NAMALWA (cell line): ENCODE measurements at regions not wholly inside any gene's neighbourhood (a gene's known extent, or its start where the extent isn't known, plus 50 kb on each side); places are given as distances from the start of the nearest gene placed in this dataset.

Experiments
- DNase-seq: peaks from one replicate; pipeline ENCODE4 v3.0.0-alpha.2; 2015; ENCODE audit warnings: low spot score

GRCh38 chr3:10555263-10555662, 49.9 kb upstream of the ATP2B2 start:
- DNase-seq: no peak

DNA sequence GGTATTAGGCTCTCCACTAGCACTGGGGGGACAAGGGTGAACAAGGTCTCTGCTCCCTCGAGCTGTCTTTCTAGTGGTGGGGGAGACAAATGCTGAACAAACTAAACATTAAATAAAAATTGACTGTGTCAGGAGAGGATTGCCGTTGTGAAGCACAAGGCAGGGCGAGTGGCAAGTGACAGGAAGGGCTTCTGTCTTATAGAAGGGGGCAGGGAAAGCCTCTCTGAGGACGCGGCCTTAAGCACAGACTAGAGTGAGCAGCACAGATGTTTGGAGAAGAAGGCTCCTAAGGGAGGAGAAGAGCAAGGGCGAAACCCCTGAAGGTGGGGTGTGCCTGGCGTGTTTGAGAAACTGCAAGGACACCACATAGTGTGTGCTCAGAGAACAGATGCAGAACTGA, 50.9 kb upstream of the ATP2B2 start:
- DNase-seq: no peak

- DNase-seq: no peak
Observed at GRCh38 chr3:10557250-10557649, 51.9 kb upstream of the ATP2B2 start.

GRCh38 chr3:10557781-10558373, 52.5 kb upstream of the ATP2B2 start:
- DNase-seq: no peak

GRCh38 chr3:10558736-10559135, 53.4 kb upstream of the ATP2B2 start:
- no peak for DNase-seq

GRCh38 chr3:10560060-10560861, 54.9 kb upstream of the ATP2B2 start:
- no peak for DNase-seq

GRCh38 chr3:10561162-10561945, 56.0 kb upstream of the ATP2B2 start:
- no peak for DNase-seq

DNA sequence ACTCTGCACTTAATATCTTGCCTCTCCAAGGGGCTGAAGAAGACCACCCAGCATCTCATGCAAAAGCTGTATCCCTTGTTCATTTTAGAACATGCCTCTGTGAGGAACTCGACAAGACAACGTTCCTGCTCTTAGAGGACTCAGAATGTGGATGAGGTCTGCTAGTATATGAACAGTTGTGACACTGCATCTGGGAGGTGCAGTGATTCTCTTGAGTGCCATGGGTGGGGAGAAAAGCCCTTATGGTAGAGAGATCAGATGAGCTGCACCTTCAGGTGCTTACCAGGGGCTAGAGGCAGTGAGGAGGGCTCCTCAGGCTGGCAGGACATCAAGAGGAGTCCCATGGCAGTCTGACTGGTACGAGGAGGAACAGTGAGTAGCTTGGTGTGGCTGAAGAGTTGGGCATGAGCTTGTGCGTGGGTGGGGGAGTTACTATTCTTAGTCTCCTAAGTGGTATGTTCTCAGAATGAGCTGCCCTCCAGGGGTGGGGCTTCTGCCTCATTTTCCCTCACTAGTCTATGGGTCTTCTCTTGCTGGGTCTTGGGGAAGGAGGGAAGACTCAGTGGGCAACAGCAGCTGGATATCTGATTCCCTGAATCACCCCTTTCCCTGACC, 56.7 kb upstream of the ATP2B2 start:
- DNase-seq: no peak

DNA sequence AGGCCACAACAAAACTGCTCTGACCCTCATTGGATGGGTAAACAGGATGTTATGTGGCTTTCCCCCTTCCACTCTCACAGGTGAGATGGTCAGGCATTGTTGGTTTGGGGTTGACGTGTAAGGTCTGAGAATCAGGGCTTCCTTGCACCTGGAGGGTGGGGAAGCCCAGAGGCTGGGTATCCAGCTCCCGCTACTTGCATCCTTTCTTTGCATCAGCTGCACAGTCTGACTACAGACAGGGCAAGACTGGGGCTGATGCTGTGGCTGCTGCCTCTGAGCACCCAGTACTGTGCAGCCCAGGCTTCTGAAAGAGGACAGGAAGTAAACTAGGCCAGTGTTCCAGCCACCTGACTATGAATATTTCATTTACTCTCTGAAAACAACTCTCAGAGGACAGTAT, 58.0 kb upstream of the ATP2B2 start:
- DNase-seq: no peak

- no peak for DNase-seq
Observed at GRCh38 chr3:10565814-10566213, 60.4 kb upstream of the ATP2B2 start.

DNA sequence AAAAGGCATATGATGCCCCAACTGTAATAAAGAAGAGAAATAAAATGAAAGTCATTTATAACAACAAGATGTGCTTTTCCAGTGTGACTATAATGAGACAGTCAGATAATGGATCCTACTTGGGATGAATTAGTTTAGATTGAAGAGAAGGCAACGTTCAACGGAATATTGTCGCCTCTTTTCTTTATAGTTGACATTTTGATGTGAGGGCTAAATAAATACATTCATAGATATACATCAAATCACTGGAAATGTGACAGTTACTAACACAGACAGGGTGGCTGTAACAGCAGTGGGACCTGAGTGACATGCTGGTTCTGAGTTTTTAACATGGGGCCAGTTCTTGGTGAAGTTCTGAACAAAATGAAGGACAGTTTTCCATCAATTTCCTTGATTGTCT, 61.1 kb upstream of the ATP2B2 start:
- DNase-seq: no peak

GRCh38 chr3:10568549-10568948, 63.2 kb upstream of the ATP2B2 start:
- no peak for DNase-seq

- DNase-seq: no peak
Observed at GRCh38 chr3:10570196-10570946, 65.0 kb upstream of the ATP2B2 start.

GRCh38 chr3:10574101-10574620, 68.8 kb upstream of the ATP2B2 start:
- DNase-seq: no peak

GRCh38 chr3:10575601-10576160, 70.3 kb upstream of the ATP2B2 start:
- no peak for DNase-seq

DNA sequence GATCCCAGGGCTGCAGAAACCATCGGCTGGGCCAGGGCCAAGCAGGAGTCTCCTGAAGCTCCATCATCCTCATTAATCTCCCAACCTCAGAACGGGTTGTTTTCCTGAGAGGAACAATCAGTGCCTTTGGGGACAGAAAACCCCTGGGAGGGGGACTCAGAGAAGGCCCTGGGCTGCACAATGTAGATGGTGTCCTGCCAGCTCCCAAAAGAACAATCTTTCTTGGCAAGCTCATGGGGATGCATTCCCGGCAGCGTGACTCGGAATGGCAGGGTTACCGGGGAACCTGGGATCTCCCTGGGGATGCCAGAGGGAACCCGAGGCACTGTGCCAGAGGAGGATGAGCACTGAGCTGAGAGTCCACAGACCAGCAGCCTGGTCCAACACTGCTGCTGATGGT, 72.1 kb upstream of the ATP2B2 start:
- DNase-seq: no peak

DNA sequence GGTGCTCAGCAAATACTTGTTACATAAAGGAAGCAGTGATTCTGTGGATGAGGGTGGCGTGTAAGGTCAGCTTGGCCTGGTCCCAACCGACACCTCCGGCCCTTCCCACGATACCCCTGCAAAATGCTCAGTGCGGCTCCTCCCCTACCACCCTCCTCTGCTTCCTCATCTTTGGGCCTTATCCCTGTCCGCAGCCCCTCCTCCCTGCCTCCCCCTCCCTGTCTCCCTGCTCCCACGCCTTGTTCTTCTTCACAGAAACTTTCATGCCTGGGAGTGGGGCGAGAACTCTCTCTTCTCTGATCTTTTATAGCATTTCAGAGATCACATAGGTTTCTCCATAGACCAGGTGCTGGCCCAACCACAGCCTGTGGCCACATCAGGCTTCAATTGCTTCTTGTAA, 75.0 kb upstream of the ATP2B2 start:
- DNase-seq: no peak

GRCh38 chr3:10581251-10581650, 75.9 kb upstream of the ATP2B2 start:
- no peak for DNase-seq

GRCh38 chr3:10581716-10582115, 76.3 kb upstream of the ATP2B2 start:
- no peak for DNase-seq

- no peak for DNase-seq
Observed at GRCh38 chr3:10582733-10583132, 77.3 kb upstream of the ATP2B2 start.
